Stimulated activated naive CD4-positive, alpha-beta T cell treated with Interleukin-2 at 50 U/mL for 16 hours (primary cell): ENCODE measurements at regions not wholly inside any gene's neighbourhood (a gene's known extent, or its start where the extent isn't known, plus 50 kb on each side); places are given as distances from the start of the nearest gene placed in this dataset.
"Not testable (repeated sequence)": the region's sequence is repeated elsewhere in the genome, so short reads cannot be mapped to it uniquely, and the experiment has no call there.

Source experiments
- DNase-seq: peaks from one replicate; lab custom pipeline; 2025; lab: John Stamatoyannopoulos, UW

DNA sequence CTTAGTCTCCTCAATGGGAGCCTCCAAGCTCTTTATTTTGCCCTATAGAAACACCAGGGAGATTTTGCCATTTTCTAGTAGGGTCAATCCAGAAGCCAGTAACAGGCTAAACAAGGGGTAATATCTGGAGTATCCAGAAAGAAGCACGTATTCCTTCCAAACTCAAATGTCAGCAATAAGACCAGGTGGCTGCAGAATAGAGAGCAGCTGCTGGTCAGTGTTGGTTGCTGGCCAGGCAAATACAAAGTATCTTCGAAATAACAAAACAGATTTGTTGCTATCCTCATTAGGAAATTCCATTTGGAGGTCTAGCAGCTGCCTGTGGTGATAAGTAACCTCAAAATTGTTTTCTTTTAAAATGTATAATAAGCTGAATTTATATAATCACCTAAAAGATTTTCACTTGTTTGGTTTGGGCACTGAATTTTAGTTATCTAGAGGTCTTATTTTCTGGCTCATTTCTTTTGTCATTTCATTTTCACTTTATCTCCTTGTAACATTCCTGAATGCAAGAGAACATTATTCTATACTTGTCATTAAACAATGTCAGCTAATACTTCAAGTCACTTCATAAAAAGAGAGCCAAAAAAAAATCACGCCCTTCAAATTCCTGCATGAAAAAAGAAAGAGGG is 320.6 kb downstream of the DTHD1 start:
- DNase-seq = no peak

DNA sequence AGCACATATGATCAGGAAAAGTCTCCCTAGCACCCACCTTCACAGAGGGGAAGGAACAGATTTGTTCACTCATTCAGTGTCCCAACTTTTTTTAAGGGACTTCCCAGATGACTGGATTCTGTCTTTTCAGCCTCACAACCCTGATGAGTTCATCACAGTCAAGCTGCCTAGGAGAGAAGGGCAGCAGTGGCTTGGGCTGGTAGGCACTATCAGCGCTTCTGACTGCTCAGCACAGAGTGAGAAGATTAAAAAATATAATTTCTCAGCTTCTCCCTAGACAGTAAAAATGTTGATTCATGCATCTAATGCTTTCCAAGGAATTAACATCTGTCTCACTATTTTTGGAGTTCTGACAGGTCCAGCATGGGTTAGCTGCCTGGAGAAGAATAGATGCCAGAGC is 328.2 kb downstream of the DTHD1 start:
- no peak for DNase-seq

DNA sequence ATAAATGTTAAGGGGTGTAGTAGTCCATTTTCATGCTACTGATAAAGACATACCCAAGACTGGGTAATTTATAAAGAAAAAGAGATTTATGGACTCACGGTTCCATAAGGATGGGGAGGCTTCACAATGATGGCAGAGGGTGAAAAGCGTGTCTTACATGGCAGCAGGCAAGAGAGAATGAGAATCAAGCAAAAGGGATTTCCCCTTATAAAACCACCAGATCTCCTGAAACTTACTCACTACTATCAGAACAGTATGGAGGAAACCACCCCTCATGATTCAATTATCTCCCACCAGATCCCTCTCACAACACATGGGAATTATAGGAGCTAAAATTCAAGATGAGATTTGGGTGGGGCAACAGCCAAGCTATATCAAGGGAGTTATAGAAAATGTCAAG is 329.2 kb downstream of the DTHD1 start:
- DNase-seq = no peak

DNA sequence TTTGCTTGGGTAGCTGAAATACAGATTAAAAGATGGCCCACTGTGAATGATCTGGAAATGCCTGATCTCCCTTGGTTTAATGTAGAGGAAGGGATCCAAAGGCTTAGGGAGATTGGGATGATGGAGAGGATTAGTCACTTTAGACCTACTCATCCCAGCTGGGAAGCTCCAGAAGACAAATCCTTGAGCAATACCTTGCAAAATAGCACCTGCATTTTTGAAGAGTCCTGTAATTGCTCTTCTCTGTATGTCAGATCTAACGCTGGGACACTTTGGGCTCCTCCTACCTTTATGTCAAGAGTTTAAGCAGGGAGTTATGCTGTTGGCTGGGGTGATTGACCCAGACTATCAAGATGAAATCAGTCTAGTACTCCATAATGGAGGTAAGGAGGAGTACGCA is 331.7 kb downstream of the DTHD1 start:
- not testable (repeated sequence) for DNase-seq

DNA sequence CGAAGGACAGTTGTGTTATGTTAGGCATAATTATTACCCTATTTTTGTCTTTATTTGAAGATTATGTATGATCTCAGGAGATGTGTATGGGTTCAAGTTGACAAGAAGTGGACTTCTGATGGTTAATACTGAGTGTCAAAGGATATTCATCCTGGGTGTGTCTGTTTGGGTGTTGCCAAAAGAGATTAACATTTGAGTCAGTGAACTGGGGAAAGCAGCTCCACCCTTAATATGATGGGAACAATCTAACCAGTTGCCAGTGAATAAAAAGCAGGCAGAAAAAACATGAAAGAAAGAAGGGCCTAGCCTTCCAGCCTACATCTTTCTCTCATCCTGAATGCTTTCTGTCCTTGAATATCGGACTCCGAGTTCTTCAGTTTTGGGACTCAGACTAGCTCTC is 332.6 kb downstream of the DTHD1 start:
- DNase-seq = no peak

DNA sequence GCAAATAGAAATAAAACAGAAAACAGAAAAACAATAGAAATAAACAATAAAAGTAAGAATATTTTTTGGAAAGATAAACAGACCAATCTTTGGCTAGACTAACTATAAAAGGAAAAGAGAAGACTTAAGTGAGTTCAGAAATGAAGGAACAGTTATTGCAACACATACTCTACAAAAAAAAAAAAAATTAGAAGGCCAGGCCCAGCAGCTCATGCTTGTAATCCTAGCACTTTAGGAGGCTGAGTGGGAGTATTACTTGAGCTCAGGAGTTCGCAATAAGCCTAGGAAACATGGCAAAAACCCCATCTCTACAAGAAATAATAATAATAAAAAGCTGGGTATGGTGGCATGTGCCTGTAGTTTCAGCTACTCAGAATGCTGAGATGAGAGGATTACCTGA is 336.7 kb downstream of the DTHD1 start:
- DNase-seq = no peak

DNA sequence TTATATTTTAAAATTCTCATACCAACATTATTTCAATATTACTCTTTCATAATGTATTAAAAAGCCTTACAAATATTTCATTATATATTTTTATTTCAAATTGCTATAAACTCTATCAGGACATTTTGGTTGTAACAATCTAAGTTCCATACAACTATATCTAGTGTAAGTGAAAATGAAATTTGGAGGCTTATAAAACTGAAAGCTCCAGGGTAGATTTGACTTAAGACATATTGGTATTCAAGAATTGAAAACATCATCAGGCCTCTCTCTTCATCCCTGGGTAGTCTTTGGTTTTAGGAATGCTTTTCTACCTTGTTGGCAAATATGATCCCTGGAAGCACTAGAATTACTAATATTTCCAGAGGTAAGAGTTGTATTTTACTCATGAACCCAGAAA is 342.6 kb downstream of the DTHD1 start:
- DNase-seq = no peak

DNA sequence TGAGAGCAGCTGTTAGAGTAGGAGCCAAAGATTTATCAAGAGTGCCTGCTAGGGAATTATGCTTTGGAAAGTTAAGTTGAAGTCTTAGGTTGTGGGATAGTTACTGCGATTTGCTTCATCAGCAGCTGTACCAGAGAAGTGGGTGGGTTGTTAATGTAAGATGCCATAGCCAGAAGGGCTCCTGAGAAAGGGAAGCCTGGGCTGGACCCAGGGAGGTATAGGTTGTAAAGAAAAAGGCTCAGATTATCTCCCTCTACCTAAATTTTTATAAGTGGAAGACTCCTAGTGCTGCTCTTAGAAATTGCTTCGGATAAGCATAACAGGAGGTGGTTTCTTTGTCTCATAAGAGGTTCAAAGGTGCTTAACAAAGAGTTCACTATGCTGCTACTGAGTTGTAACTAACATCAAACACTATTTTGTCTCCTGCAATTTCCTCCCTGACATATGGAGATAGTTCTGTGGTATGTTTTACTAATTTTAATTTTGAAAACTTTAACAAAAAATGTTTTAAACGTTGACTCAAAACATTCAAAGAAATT is 356.9 kb downstream of the DTHD1 start:
- no peak for DNase-seq

DNA sequence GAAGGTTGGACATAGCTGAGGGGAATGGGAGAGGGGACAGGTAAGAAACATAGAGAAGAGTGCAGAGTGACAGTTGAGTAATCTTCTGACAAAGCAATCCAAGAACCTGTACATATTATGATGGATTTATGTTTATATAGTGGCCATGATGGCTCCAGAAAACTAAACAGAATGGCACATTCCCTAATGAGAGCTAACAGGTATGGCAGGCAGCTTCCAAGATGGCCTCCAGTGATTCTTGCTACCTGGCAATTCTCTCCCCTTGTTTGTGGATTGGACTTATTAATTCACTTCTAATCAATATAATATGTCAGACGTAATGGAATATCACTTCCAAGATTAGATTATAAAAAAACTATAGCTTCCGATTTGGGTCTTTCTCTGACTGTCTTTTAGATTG is 359.5 kb downstream of the DTHD1 start:
- DNase-seq = no peak

DNA sequence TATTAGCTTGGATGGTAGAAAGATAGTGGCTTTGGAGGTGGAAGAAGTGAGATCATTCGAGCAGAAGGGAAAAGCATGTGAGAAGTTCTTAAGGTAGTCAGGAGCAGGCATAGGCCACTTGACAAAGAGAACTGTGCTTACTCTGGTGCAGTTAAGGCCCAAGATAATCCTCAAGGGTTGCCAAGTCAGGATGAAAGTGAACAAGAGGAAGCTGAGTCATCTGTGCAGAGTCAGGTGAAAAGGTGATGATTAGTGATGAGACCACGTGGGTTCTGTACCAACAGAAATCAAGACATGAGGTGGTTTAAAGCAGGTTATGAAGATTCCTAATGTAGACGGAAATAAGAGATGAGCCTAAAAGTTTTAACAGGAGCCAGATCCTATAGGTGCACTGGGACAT is 369.8 kb downstream of the DTHD1 start:
- DNase-seq = no peak

DNA sequence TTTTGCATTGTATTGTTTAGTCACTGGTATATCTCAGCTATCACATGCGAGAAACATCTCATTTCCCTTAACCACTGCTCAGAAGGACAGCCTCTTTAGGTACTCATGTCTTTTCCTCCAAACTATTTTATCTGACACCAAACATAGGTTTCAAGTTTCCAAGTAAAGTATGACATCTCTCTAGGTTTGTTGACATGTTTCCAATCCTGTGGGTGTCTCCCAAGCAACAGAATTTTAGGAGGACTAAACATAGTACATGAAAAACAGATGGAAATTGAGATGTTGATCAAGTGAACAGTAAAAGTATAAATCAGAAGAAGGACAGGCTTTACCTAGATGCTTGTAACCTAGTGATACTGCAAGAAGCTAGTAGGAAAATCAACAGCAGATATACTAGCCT is 371.4 kb downstream of the DTHD1 start:
- DNase-seq = no peak

DNA sequence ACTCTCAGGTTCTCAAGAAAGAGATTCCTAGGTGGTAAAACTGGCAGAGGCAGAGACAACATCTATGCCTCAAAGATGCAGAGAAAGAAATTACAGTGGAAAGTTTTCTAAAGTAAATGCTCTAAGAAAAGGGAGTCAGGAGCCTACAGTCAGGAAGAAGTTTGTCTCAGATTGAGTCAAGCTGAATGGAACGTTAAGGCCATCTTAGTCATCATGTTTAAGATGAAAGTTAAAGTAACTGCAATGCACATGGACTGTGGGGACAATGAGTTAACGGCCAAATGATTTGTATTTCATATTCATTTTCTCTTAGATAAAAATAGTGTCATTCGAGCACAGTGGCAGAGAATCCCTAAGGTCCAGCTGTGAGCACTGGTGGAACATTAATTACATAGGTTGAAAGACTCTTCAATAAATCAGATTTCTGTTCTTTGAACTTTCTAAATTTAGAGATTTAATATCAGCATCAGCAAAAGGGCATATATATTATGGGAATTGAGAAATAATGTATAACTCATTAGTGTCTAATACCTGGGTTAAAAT is 384.6 kb downstream of the DTHD1 start:
- no peak for DNase-seq

DNA sequence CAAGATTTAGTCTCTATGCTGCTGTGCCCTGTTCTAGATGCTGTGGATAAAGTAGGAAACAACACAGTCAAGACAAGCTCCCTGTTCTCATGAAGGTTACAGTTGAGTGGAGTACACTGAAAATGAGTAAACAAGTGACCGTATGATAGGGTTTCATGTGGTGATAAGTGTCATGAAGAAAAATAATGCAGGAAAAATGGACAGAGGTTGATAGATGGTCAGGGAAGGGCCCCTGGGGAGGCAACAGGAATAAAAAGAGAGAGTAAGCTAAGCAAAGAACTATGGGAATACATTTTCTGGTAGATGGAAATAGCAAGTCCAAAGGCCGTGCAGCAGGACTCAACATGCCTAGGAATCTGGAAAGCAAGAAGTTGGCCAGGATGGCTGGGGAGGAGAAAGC is 394.0 kb downstream of the DTHD1 start:
- no peak for DNase-seq

DNA sequence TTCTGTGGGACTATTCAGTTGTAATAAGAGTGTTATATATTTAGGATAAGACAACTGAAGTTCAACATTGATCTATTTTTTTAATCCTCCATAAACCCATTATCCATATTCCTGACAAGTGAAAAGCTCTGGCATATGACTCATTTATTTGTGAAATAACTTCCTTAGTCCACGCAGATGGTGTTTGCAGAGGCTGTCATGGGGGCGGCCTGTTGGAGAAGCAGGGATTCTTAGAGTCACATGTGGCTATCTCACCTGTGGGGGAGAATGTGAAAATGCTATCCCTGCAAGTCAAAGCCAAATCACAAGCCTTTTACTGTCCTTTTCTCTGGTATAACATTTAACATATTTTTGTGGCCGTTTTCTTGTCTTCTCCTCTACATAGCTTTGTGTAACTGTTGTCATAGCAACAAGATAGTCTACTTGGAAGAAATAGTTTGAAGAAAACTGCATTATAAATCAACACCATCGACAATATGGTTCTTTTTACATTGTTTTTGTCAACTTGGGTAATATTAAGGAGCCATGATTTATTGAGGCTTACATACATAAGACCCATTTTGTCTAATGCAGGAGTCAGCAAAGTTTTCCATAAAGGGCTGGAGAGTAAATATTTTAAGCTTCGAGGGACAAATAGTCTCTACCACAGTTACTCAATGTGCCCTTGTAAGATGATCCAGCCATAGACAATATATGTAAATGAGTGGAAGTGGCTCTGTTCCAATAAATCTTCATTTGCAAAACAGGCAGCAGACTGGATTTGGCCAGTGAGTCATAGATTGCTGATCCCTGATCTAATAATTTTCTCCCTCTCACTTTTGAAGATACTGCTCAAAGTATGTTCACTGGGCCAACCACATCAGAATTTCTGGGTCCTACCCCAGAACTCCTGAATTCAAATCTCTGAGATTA is 395.0 kb downstream of the DTHD1 start:
- DNase-seq = no peak

DNA sequence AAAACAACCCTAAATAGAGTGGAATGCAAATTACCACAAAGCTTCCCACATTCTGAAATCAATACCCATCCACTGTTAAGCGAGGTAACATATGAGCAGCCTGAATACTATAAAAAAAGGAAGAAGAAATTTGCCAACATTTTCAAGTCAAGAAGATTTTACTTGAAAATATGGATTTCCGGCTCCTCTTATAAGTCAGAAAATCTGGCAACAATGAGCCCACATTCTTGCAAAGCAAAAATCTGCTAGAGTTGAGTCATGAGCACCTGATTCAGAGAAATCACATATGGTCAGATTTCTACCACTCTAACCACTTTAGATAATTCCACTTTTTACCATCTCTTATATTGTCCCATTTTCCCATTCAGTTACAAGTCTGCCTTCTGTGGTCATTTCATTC is 395.7 kb downstream of the DTHD1 start:
- DNase-seq = no peak

DNA sequence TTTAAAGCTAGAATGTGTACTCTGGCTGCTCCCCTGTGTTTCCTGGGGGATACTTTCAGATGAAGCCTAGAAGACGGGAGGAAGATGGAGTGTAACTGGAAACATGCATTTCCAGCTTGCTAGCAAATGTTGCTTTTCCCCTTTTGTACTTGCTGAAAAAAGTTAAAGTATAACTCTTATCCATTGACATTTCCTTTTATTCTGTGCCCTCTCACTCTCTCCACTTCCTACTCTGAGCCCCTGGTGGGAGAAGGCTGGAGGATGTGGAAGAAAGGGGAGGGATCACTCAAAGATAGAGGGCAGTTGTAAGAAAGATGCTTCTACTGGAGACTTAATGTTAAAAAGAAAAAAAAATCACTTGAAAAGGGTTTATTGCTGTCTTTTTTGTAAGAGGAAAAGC is 396.5 kb downstream of the DTHD1 start:
- DNase-seq = no peak

DNA sequence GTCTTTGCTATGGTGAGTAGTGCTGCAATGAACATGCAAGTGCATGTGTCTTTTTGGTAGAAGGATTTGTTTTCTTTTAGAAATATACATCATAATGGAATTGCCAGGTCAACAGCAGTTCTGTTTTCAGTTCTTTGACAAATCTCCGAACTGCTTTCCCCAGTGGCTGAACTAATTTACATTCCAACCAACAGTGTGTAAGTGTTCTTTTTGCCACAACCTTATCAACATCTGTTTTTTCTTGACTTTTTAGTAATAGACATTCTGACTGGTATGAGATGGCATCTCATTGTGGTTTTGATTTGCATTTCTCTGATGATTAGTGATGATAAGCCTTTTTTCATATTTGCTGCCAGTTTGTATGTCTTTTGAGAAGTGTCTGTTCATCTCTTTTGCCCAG is 406.3 kb downstream of the DTHD1 start:
- no peak for DNase-seq

DNA sequence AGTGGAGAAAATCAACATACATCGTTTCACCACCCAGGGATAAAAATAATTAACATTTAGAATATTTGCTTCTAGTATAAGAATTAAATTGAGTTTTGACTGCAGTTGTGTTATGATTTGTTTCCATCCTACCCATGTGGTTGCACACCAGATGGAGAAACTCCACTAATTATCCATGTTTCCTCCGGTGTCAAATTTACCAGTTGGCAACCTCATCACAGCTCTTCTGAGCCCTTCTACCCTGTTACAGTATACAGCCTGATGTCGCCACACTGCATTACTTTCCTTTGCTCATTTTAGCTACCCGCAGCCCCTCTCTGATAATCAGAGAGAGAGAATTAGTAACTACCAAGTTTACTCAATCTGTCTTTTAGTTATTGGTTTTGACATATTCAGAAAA is 411.2 kb downstream of the DTHD1 start:
- no peak for DNase-seq

DNA sequence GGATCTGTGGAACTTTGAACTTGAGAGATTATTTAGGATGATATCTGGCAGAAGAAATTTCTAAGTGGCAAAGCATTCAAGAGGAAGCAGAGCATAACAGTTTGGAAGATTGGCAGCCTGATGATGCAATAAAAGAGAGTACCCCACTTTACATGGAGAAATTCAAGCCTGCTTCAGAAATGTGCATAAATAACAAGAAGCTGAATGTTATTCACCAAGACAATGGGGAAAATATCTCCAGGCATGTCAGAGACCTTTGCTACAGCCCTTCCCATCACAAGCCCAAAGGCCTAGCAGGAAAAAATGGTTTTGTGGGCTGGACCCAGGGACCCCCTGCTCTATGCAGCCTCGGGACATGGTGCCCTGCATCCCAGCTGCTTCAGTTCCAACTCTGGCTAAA is 420.8 kb downstream of the DTHD1 start:
- no peak for DNase-seq

DNA sequence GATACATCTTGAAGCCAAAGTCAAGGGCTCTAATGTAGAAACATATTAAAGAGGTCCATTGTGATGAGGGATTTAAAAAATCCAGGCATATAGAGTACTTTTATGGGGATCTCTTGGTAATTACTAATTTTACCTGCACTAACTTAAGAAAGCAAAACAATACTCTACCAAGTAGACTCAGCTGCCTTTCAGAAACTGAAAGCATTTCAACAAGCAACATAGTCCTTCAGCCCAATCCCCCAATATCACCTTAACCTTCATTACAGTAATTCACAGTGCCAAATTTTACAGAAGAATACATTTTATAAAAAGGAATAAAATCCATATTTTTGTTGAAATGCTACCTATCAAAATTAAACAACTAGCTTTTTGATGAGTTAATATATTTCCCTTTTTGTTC is 422.9 kb downstream of the DTHD1 start:
- DNase-seq = no peak

DNA sequence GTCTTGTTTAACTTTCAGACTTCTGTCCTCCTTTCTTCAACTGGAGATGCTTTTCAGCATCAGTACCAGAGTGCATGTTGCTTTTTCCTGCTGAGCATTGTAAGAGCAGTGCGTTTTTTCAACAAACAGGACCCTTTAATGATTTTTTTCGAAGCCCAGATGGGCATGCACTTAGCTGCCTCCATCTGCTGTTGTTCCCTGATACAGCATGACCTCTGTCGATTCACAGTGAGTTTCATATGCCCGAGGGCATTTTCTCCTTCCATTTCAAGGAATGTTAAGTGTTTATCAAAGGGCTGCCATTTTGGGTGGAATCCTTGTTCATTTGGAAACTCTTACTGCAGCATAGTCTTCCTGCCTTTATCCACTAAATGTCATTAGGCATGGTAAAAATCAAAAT is 428.6 kb downstream of the DTHD1 start:
- no peak for DNase-seq

DNA sequence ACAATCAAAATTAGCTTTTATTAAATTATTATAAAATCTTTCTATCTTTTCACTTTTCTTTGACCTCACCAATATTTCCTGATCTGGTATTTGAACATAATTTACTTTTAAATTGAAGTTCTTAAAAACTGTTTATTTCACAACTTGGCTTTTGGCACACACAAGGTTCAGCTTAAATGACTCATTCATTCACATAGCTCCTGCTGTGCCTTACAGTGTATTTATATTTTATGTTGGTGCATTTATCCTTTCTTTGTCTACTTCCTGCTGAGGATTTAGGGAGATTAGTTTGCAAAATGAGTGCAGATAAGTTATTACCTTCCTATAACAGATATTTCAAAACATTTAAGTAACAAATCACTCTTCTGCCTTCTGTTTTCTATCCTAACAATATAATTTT is 430.6 kb downstream of the DTHD1 start:
- DNase-seq = no peak

DNA sequence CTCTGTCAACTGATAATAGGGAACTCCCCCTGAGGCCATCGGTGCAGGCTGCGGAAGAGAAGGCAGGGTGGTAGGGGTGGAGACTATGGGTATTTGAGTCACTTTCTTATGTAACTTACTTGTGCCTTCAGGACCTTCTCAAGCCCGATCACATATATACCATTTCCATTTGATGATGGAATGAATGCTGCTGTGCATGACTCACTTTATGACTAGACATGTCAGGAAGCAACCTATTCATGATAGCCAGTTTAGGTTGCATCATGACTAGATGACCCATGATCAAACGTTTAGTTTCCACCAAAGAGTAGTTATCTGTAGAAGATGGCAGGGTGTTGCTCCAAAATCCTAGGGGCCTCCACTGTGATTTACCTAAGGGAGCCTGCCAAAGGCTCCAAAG is 435.5 kb downstream of the DTHD1 start:
- no peak for DNase-seq
